Activated CD4-positive, alpha-beta memory T cell treated with anti-CD3 and anti-CD28 coated beads, Interleukin-2, amount 10 ng/mL, durations not matched to agents 7 days and 5 days (primary cell): ENCODE measurements at regions not wholly inside any gene's neighbourhood (a gene's known extent, or its start where the extent isn't known, plus 50 kb on each side); places are given as distances from the start of the nearest gene placed in this dataset.

Experiments used
- CTCF ChIA-PET: fragments of 350-600 bp; sonication (Branson Sonifier 250); formaldehyde crosslinking; loops from one replicate; lab custom pipeline; 2021; ENCODE audit warnings: antibody characterized with exemption, inconsistent platforms; lab: Charles Lee
- POLR2A ChIA-PET: fragments of 350-600 bp; sonication (Branson Sonifier 250); formaldehyde crosslinking; loops from one replicate; lab custom pipeline; 2021; ENCODE audit warnings: antibody characterized with exemption; lab: Charles Lee
- DNase-seq: peaks from one replicate; pipeline ENCODE4 v3.0.0-alpha.2; 2020
- H3K27ac Mint-ChIP-seq: one replicate; pipeline ENCODE4 v1.8.0; 2021; ENCODE audit warnings: mild to moderate bottlenecking, mixed read lengths
- H3K27me3 Mint-ChIP-seq: one replicate; pipeline ENCODE4 v1.8.0; 2021; ENCODE audit warnings: mixed read lengths
- H3K36me3 Mint-ChIP-seq: one replicate; pipeline ENCODE4 v1.8.0; 2021; ENCODE audit warnings: low read depth, mixed read lengths
- H3K4me1 Mint-ChIP-seq: one replicate; pipeline ENCODE4 v1.8.0; 2021; ENCODE audit warnings: mixed read lengths
- H3K4me3 Mint-ChIP-seq: one replicate; pipeline ENCODE4 v1.8.0; 2021; ENCODE audit warnings: mild to moderate bottlenecking, mixed read lengths
- H3K9me3 Mint-ChIP-seq: one replicate; pipeline ENCODE4 v1.8.0; 2021; ENCODE audit warnings: mixed read lengths

DNA sequence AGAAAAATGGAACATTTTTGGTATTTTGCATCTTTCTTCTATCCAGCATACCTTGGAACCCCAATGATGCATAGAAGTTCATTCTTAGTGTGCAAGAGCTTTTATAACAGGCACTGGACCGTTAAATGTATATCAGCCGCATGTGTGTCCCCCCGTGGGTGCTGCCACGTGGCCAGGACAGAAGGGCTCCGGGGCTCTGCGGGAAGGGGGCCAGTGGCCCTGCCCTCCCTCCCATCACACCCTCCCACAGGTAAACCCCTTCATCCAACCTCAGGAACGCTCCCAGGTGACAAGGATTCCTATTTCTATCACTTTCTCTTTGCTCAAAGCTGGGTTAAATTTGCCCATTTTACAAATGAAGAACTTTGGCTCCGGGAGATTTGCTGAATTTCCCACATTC, 393.4 kb upstream of the IRX4 start:
- no peak overlapping the region for H3K27ac Mint-ChIP-seq
- DNase-seq: no peak
- no peaks in the 10 kb centered on the region for H3K36me3 Mint-ChIP-seq
- POLR2A ChIA-PET: no interaction called here
- no peaks in the 10 kb centered on the region for H3K27me3 Mint-ChIP-seq
- no peaks in the 10 kb centered on the region for H3K4me1 Mint-ChIP-seq
- peaks cover 6% of the 10 kb centered on the region for H3K9me3 Mint-ChIP-seq
- CTCF ChIA-PET: no interaction called here
- no peak overlapping the region for H3K4me3 Mint-ChIP-seq

DNA sequence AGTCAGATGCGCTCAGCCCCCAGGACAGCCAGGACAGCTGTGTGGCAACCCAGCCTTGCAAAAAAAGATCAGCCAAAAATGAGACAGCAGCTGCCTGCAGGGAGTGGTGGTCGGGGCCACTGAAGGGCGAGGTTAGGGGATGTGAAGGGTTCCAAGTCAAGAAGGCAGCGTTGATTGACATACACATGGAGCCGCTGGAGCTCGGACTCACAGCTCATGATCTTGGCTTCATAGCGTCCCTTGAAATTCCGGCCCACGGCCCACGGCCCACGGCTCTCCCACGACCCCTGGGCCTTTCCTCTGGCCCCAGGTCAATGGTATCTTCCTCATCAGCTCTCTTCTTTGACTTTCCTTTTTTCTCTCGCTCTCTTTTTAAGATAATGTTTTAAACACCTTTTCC, 390.0 kb upstream of the IRX4 start:
- Mint-ChIP-seq H3K4me3 (no peak overlapping the region), H3K9me3 (peaks cover 4% of the 10 kb centered on the region), H3K27me3 (no peaks in the 10 kb centered on the region), H3K36me3 (no peaks in the 10 kb centered on the region), H3K27ac (no peak overlapping the region), H3K4me1 (no peaks in the 10 kb centered on the region)
- no peak for DNase-seq
- CTCF ChIA-PET: no interaction called here
- POLR2A ChIA-PET: no interaction called here

DNA sequence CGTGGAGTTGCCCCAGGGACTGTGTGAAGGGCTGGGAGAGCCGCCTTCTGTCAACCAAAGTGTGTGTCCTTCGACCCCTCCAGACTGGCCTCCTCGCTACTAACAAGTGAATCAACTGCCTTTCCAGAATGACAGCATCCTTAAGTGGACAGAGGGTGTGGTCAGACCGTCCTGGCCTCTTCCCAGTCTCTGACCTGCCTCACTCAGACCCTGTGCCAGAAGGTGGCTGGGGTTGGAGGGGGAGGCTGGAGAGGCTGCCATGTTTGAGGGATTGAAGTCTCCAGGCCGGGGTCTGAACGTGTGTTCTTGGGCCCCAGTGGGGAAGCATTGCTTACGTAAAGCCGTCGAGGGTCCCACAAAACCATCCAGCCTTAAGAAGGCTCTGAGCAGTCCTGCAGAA, 389.3 kb upstream of the IRX4 start:
- POLR2A ChIA-PET: no interaction called here
- no peak for DNase-seq
- H3K27ac Mint-ChIP-seq: no peak overlapping the region
- no peaks in the 10 kb centered on the region for H3K27me3 Mint-ChIP-seq
- no peak overlapping the region for H3K4me3 Mint-ChIP-seq
- peaks cover 4% of the 10 kb centered on the region for H3K9me3 Mint-ChIP-seq
- CTCF ChIA-PET: no interaction called here
- H3K36me3 Mint-ChIP-seq: no peaks in the 10 kb centered on the region
- H3K4me1 Mint-ChIP-seq: no peaks in the 10 kb centered on the region

DNA sequence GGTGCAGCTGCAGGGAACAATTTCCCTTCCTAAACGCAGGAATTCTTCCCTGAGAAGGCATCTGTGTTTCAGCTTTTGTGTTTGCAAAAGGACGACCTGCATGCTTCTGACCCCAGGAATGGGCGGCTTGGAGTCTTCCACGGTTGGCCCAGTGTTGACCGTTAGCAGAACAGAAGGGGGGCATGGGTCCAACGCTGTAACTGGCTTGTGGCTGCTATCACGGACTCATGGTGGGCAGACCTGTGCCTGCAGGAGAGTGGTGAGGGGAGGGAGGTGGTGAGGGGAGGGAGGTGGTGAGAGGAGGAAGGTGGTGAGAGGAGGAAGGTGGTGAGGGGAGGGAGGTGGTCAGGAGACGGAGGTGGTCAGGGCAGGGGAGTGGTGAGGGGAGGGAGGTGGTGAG, 388.6 kb upstream of the IRX4 start:
- no peaks in the 10 kb centered on the region for H3K4me1 Mint-ChIP-seq
- CTCF ChIA-PET: no interaction called here
- no peaks in the 10 kb centered on the region for H3K27me3 Mint-ChIP-seq
- H3K4me3 Mint-ChIP-seq: no peak overlapping the region
- H3K36me3 Mint-ChIP-seq: no peaks in the 10 kb centered on the region
- no peak for DNase-seq
- POLR2A ChIA-PET: no interaction called here
- no peak overlapping the region for H3K27ac Mint-ChIP-seq
- H3K9me3 Mint-ChIP-seq: peaks cover 4% of the 10 kb centered on the region

DNA sequence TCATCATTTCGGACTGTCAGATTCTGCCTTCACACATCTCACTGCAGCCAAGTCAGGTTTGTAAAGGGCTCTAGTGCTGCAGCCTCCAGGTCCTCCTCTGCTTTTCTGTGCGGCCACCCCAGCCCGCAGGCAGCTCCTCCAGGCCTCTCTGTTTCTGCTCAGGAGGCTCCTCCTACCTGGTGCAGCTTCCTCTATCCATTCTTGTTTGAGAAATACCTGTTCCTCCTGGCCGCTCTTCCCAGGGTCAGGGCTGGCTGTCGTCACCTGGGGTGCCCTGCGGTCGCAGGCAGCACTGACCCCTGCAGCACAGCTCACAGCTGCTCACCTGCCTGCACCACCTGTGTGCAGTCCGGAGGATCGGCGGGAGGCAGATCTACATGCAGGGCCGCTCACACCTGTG, 387.7 kb upstream of the IRX4 start:
- Mint-ChIP-seq H3K36me3 (no peaks in the 10 kb centered on the region), H3K9me3 (peaks cover 4% of the 10 kb centered on the region), H3K4me3 (no peak overlapping the region), H3K27ac (no peak overlapping the region), H3K4me1 (no peaks in the 10 kb centered on the region), H3K27me3 (no peaks in the 10 kb centered on the region)
- ChIA-PET CTCF (no interaction called here), POLR2A (no interaction called here)
- DNase-seq: no peak

DNA sequence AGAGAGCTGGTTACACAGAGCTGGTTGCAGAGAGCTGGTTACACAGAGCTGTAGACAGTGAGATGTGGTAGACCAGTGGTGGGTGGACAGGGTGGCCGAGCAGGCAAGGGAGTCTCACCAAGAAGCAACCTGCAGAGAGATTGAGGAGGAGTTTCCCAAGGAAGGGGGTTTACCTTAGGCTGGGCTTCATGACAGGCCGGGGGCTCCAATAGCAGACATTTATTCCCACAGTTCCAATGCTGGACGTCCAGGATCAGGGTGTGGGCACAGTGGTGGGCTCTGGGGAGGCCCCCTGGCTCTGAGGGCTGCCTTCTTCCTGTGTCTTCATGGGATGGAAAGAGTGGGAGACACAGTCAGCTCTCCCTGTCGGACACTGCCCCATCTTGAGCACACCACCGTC, 386.9 kb upstream of the IRX4 start:
- H3K4me1 Mint-ChIP-seq: no peaks in the 10 kb centered on the region
- H3K9me3 Mint-ChIP-seq: peaks cover 4% of the 10 kb centered on the region
- no peaks in the 10 kb centered on the region for H3K27me3 Mint-ChIP-seq
- ChIA-PET POLR2A (no interaction called here), CTCF (no interaction called here)
- DNase-seq: no peak
- no peak overlapping the region for H3K27ac Mint-ChIP-seq
- no peak overlapping the region for H3K4me3 Mint-ChIP-seq
- no peaks in the 10 kb centered on the region for H3K36me3 Mint-ChIP-seq

DNA sequence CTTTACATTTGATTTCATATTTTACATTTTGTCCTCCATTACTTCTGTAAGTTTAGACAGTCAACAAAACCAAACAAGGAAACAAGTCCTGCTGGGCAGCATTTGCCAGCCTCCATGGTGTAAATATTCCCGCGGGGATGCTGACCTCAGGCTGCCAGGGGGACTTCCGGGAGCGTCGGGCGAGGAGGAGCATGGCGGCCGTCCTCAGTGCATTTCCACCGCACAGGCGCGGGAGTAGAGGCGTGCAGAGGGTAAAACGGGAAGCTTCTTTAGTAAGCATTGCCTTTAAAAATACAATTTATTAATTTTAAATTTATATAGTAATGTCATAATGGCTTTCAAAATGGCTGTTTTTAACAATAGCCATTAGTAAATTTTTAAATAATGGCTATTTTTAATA, 385.3 kb upstream of the IRX4 start:
- no peak for DNase-seq
- no peaks in the 10 kb centered on the region for H3K9me3 Mint-ChIP-seq
- no peak overlapping the region for H3K27ac Mint-ChIP-seq
- no peaks in the 10 kb centered on the region for H3K27me3 Mint-ChIP-seq
- no peak overlapping the region for H3K4me3 Mint-ChIP-seq
- no peaks in the 10 kb centered on the region for H3K4me1 Mint-ChIP-seq
- ChIA-PET CTCF (no interaction called here), POLR2A (no interaction called here)
- H3K36me3 Mint-ChIP-seq: no peaks in the 10 kb centered on the region

DNA sequence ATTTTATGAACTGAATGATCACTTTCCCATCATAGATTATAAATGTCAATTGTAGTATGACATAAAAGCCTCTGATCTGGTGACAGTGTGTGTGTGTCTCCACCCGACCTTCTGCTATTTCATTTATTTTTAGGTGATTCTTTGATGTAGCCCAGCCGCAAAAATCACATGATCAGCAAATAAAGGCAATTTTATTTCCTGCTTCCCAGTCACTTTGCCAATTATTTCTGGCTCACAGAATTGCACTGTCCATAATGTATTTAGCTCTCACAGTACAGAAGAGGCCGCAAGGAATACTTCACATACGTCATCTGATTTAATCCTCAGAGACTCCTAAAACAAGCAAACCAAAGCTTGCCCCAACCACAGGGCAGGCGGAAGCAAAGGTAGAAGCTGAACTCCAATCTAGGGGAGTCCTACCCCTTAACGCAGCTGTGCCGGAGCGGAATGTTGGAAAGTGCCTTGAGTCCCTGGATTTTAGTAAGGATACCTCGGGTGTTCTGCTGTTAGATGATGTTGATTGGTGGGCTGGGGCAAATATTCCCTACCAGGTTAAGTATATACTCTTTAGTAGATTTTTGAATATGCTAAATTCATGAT, 384.0 kb upstream of the IRX4 start:
- DNase-seq: no peak
- POLR2A ChIA-PET: no interaction called here
- Mint-ChIP-seq H3K27me3 (no peaks in the 10 kb centered on the region), H3K36me3 (no peaks in the 10 kb centered on the region), H3K27ac (no peak overlapping the region), H3K4me3 (no peak overlapping the region), H3K4me1 (no peaks in the 10 kb centered on the region), H3K9me3 (no peaks in the 10 kb centered on the region)
- CTCF ChIA-PET: no interaction called here

DNA sequence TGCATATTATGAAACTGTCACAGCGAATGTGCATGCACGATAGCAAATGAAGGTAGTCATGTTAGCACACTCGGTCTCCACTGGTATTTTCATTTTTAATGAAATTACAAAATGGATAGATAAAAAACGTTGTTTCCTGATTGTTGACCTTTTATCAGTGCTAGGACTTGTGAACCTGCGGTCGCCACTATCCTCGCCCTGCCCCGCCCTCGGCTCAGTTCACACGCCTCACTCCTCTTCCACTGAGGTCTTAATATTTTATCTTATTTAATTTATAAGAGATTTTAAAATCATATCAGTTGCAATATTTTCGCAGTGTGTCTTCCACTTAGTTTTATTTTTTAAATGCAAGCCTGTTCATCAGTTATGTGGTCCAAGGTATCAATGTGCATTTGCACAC, 382.6 kb upstream of the IRX4 start:
- H3K4me1 Mint-ChIP-seq: no peaks in the 10 kb centered on the region
- no peaks in the 10 kb centered on the region for H3K36me3 Mint-ChIP-seq
- no peaks in the 10 kb centered on the region for H3K9me3 Mint-ChIP-seq
- ChIA-PET CTCF (no interaction called here), POLR2A (no interaction called here)
- no peak for DNase-seq
- H3K4me3 Mint-ChIP-seq: no peak overlapping the region
- H3K27ac Mint-ChIP-seq: no peak overlapping the region
- H3K27me3 Mint-ChIP-seq: no peaks in the 10 kb centered on the region

DNA sequence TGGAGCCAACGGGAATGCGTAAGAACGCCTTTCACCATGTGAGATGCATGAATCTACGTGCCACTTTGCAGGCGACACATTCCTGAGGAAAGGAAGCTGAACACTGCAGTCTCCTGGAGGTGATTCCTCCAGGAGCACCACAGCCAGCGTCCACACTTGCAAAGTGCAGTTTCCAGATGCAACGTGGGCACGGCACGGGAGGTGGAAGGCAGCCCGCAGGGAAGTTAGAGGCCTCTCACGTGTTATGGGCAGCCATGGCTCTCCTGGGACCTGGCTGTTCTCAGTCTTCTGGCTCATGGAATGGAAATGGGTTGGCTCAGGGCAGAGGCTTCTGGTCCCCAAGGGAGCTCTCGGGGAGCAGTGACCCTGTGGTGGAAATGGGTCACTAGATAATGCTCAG, 381.0 kb upstream of the IRX4 start:
- no peaks in the 10 kb centered on the region for H3K4me1 Mint-ChIP-seq
- no peak for DNase-seq
- H3K36me3 Mint-ChIP-seq: no peaks in the 10 kb centered on the region
- no peaks in the 10 kb centered on the region for H3K27me3 Mint-ChIP-seq
- ChIA-PET POLR2A (no interaction called here), CTCF (no interaction called here)
- H3K4me3 Mint-ChIP-seq: no peak overlapping the region
- no peaks in the 10 kb centered on the region for H3K9me3 Mint-ChIP-seq
- no peak overlapping the region for H3K27ac Mint-ChIP-seq

DNA sequence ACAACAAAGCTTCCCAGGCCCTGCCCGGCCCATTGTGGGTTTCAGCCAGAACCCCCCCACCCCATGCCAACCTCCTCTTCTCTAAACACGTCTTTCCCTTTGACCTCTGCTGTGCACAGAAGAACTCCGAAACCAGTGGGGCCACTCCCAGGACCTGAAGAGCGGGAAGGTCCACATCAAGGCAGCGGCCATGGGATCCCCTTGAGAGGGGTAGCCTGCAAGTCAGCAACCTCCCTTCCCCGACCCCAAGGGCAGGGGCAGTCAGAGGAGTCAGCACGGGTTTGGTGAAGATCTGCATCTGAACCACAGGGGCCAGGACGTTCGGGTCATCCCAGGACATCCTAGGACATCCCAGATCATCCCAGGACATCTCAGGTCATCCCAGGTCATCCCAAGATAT, 379.9 kb upstream of the IRX4 start:
- CTCF ChIA-PET: no interaction called here
- Mint-ChIP-seq H3K36me3 (no peaks in the 10 kb centered on the region), H3K27ac (no peak overlapping the region), H3K27me3 (no peaks in the 10 kb centered on the region), H3K9me3 (no peaks in the 10 kb centered on the region), H3K4me1 (no peaks in the 10 kb centered on the region), H3K4me3 (no peak overlapping the region)
- POLR2A ChIA-PET: no interaction called here
- DNase-seq: no peak

DNA sequence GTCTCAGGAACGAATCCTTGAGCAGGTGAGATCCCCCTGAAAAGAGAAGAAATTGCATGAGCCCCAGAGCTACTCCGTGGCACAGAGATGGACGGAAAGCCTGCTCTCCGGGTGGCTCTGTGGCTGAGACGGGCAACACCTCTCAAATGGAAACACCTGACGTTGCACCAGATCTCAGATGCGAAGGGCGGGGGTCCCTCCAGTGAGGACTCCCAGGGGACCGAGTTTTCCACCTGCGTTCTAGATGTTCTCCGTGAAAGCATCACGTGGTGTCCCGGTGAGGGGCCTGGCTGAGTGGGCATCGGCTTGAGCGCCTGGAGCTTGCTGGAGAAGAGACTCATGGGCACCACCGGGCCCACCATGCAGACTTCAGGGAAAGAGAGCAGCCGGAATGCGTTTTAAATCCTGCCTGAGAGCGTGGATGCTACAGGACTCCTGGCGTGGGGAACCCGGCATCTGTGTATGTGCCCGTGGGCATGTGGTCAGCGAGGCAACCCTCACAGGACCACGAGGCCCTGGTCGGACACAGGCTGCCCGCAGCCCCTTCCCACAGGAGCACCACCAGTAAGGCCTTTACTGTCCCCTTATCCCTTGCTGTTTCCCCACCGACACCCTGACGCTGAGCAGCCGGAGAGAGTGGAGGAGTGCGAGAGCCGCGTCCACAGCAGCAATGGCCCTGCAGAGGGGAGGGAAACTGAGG, 378.4 kb upstream of the IRX4 start:
- Mint-ChIP-seq H3K9me3 (no peaks in the 10 kb centered on the region), H3K4me1 (no peaks in the 10 kb centered on the region), H3K27me3 (no peaks in the 10 kb centered on the region), H3K36me3 (no peaks in the 10 kb centered on the region), H3K27ac (no peak overlapping the region), H3K4me3 (no peak overlapping the region)
- ChIA-PET POLR2A (no interaction called here), CTCF (no interaction called here)
- DNase-seq: no peak

DNA sequence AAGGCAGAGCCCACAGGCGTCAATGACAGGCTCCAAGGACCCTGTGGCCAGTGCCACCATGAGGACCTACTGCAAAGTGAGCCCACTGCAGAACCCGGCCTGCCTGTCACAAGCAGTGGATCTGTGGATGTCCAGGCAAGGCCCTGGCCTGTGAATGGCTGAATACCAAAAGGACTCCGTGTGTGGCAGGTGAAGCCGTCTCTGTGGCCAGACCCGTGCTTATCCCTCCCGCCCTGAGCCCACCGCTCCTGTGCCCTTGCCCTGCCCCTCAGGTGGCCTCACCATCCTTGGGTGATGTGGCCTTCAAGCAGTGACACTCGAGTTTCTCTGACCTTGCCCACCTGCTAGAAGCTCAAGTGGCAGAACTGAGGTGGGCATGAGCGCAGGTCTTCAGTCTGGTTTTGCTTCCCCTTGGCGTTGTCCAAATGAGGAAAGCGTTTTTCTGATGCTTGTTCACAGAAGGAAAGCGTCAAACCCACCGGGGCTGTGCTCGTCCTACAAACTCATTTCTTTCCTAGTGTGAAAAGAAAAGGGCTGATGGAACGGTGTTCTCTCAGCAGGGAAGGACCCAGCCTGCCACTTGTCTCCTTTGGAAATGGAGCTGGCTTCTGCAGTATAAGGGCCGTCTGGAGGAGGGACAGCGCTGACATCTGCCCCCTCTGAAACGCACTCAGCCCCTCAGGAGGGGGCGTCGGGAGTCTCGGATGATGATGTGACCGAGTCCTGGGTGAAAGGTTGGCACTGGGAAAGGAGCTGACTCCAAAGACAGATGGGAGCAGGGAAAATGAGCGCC, 377.7 kb upstream of the IRX4 start:
- POLR2A ChIA-PET: no interaction called here

More for the DNA sequence above, 377.7 kb upstream of the IRX4 start:
- Mint-ChIP-seq H3K4me1 (no peaks in the 10 kb centered on the region), H3K9me3 (peaks cover 3% of the 10 kb centered on the region), H3K4me3 (no peak overlapping the region), H3K36me3 (no peaks in the 10 kb centered on the region), H3K27ac (no peak overlapping the region), H3K27me3 (no peaks in the 10 kb centered on the region)
- DNase-seq: no peak
- CTCF ChIA-PET: no interaction called here
